IgD-negative memory B cell (primary cell): ENCODE measurements at regions not wholly inside any gene's neighbourhood (a gene's known extent, or its start where the extent isn't known, plus 50 kb on each side); places are given as distances from the start of the nearest gene placed in this dataset.

ENCODE experiments used
- H3K27ac Mint-ChIP-seq, 3 donors: one replicate each; pipeline ENCODE4 v1.8.0; 2020 to 2022; ENCODE audit warnings: mild to moderate bottlenecking in 3 of 3, mixed read lengths in 3 of 3, moderate library complexity in 1 of 3
- H3K27me3 Mint-ChIP-seq: one replicate; pipeline ENCODE4 v1.8.0; 2021; ENCODE audit warnings: mixed read lengths
- H3K36me3 Mint-ChIP-seq: one replicate; pipeline ENCODE4 v1.8.0; 2020; ENCODE audit warnings: mild to moderate bottlenecking, mixed read lengths
- H3K4me1 Mint-ChIP-seq, 3 donors: one replicate each; pipeline ENCODE4 v1.8.0; 2020 to 2022; ENCODE audit warnings: mixed read lengths in 3 of 3, mild to moderate bottlenecking in 1 of 3
- H3K4me3 Mint-ChIP-seq, 4 donors: one replicate each; pipeline ENCODE4 v1.8.0; 2020 to 2022; ENCODE audit warnings: mild to moderate bottlenecking in 4 of 4, mixed read lengths in 4 of 4, moderate library complexity in 3 of 4
- H3K9me3 Mint-ChIP-seq, 3 donors: one replicate each; pipeline ENCODE4 v1.8.0; 2020 to 2021; ENCODE audit warnings: mixed read lengths in 3 of 3, mild to moderate bottlenecking in 1 of 3

- no peak overlapping the region for H3K4me3 Mint-ChIP-seq
- H3K27ac Mint-ChIP-seq = no peak overlapping the region
- H3K36me3 Mint-ChIP-seq = no peaks in the 10 kb centered on the region
- H3K27me3 Mint-ChIP-seq = no peaks in the 10 kb centered on the region
- peaks cover 0 to 3% (median 0%) of the 10 kb centered on the region in 3 donors for H3K4me1 Mint-ChIP-seq
- peaks cover 0 to 5% (median 0%) of the 10 kb centered on the region in 3 donors for H3K9me3 Mint-ChIP-seq
Observed at GRCh38 chr1:2861988-2862813, 60.7 kb upstream of the TTC34 start.

GRCh38 chr1:2862814-2863647 lies 61.5 kb upstream of the TTC34 start:
- H3K27ac Mint-ChIP-seq = no peak overlapping the region
- H3K27me3 Mint-ChIP-seq = no peaks in the 10 kb centered on the region
- no peak overlapping the region for H3K4me3 Mint-ChIP-seq
- H3K9me3 Mint-ChIP-seq = peaks cover 0 to 5% (median 0%) of the 10 kb centered on the region in 3 donors
- peaks cover 0 to 3% (median 0%) of the 10 kb centered on the region in 3 donors for H3K4me1 Mint-ChIP-seq
- H3K36me3 Mint-ChIP-seq = no peaks in the 10 kb centered on the region

- Mint-ChIP-seq H3K9me3 (peaks cover 0 to 5% (median 0%) of the 10 kb centered on the region in 3 donors), H3K36me3 (no peaks in the 10 kb centered on the region), H3K4me3 (no peak overlapping the region), H3K4me1 (peaks cover 0 to 3% (median 0%) of the 10 kb centered on the region in 3 donors), H3K27ac (no peak overlapping the region), H3K27me3 (no peaks in the 10 kb centered on the region)
Observed at GRCh38 chr1:2863648-2863963, 62.1 kb upstream of the TTC34 start.

DNA sequence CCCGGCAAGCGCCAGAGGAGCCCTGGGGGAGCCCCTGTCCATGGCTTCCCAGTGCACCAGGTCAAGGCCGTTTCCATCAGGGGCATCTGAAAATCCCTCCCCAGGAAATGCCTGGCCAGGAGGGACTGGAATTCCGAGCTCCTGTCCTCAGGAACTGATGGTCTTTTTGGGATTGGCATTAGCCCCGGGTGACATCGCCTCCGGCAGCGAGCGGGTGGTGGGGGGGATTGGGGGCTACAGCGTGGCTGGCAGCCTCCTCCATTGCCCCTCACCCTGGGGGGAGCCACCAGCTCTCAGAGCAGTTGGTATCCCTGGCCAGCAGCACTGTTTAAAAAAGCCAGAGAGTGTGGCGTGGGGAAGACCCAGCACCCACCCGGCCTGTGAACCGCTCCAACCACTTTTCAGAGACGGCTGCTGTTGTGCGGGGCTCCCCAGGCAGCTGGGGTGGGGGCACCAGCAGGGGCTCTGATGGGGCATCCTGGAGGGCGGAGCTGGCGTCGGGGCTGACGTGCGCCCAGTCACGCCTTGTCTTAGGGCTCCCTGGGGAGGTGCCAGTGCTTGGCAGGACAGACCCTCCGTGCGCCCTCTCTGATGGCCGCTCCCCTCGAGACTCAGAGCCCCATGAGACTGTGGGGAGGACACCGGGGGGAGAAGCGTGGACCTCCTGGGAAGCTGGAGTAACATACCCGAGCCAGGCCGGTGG lies 62.9 kb upstream of the TTC34 start:
- no peaks in the 10 kb centered on the region for H3K4me1 Mint-ChIP-seq
- no peak overlapping the region for H3K4me3 Mint-ChIP-seq
- no peaks in the 10 kb centered on the region for H3K36me3 Mint-ChIP-seq
- no peaks in the 10 kb centered on the region for H3K27me3 Mint-ChIP-seq
- H3K27ac Mint-ChIP-seq = no peak overlapping the region
- peaks cover 0 to 2% (median 0%) of the 10 kb centered on the region in 3 donors for H3K9me3 Mint-ChIP-seq

GRCh38 chr1:2865000-2865399 lies 63.5 kb upstream of the TTC34 start:
- Mint-ChIP-seq H3K27me3 (no peaks in the 10 kb centered on the region), H3K27ac (no peak overlapping the region), H3K36me3 (no peaks in the 10 kb centered on the region), H3K9me3 (peaks cover 0 to 2% (median 0%) of the 10 kb centered on the region in 3 donors), H3K4me3 (no peak overlapping the region), H3K4me1 (no peaks in the 10 kb centered on the region)

DNA sequence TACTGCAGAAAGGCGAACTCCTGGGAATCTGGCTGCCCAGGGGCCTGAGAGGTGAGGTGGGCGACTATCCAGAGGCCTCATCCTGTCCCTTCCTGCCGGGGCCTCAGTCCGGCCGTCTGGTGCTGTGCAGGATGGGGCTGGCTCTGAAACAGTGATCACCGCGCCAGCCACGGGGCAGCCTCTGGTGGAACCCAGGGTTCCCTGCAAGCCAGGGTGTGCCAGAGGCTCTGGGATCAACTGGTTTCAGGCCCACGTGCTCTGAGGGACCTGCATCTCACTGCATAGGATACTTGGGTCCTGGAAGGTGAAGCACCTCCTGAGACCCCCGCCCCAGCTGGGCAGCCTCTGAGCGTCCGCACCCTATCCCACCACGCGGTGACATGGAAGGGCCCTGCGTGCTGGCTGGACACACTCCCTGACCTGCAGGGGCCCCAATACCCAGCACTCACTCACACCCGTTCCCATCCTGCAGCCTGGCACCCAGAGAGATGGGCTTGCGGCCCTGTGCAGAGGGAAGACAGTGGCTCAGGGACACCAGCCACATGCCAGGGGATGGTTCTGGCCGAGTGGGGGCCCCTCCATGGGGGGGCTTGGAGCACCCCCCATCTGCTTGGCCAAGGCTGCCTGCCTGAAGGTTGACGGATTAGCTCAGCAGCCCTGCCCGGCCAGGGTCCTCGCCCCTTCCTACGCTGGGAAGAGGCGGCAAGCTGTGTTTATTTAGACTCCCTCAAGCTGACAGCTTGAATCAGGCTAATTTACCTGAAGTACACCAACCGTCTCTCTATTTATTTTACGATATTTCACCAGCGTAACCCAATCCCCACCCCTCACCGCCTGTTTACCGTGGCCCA lies 64.3 kb upstream of the TTC34 start:
- Mint-ChIP-seq H3K27me3 (no peaks in the 10 kb centered on the region), H3K36me3 (no peaks in the 10 kb centered on the region), H3K9me3 (peaks cover 0 to 2% (median 0%) of the 10 kb centered on the region in 3 donors), H3K27ac (no peak overlapping the region), H3K4me3 (no peak overlapping the region), H3K4me1 (no peaks in the 10 kb centered on the region)

- no peak overlapping the region for H3K27ac Mint-ChIP-seq
- peaks cover 1 to 4% (median 3%) of the 10 kb centered on the region in 3 donors for H3K9me3 Mint-ChIP-seq
- no peaks in the 10 kb centered on the region for H3K4me1 Mint-ChIP-seq
- peaks cover 2% of the 10 kb centered on the region for H3K36me3 Mint-ChIP-seq
- H3K27me3 Mint-ChIP-seq = no peaks in the 10 kb centered on the region
- no peak overlapping the region for H3K4me3 Mint-ChIP-seq
Observed at GRCh38 chr1:2866422-2867086, 65.1 kb upstream of the TTC34 start.

DNA sequence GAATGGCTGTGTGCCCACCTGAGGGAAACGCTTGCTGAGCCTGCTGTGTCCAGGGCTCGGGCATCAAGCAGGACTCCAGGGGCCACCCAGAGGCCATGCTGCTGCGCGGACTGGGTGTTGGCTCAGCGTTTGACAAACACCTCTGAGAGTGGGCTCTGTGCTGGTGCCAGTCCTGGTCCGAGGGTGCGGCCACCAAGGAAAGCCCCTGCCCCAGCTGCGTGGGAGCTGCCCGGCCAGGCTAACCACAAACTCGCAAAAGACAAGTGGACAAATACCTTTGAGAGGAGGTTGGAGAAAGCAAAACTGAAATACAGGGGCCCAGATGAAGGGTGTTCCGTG lies 65.6 kb upstream of the TTC34 start:
- H3K4me1 Mint-ChIP-seq = no peaks in the 10 kb centered on the region
- no peak overlapping the region for H3K4me3 Mint-ChIP-seq
- H3K27ac Mint-ChIP-seq = no peak overlapping the region
- peaks cover 2% of the 10 kb centered on the region for H3K36me3 Mint-ChIP-seq
- no peaks in the 10 kb centered on the region for H3K27me3 Mint-ChIP-seq
- H3K9me3 Mint-ChIP-seq = peaks cover 1 to 4% (median 3%) of the 10 kb centered on the region in 3 donors

DNA sequence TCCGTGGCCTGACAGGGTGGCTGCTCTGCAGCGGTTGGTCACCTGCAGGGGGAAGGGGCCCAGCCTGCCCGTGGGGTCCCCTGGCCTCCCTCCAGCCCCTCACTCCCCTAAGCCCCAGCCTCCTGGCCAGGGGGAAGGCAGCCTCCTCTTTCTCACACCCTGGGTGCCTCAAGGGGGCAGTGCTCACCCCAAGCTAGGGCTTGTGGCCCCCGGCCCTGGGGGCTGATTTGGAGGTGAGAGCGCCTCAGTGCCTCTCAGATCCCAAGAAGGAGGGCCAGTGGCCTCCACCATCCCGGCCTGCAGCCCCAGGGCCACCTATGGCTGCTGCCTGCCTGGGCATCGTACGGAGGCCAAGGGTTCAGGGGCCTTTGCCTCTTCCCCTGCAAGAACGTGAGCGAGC lies 66.4 kb upstream of the TTC34 start:
- no peak overlapping the region for H3K4me3 Mint-ChIP-seq
- H3K27me3 Mint-ChIP-seq = no peaks in the 10 kb centered on the region
- peaks cover 2% of the 10 kb centered on the region for H3K36me3 Mint-ChIP-seq
- peaks cover 1 to 8% (median 3%) of the 10 kb centered on the region in 3 donors for H3K9me3 Mint-ChIP-seq
- H3K4me1 Mint-ChIP-seq = no peaks in the 10 kb centered on the region
- H3K27ac Mint-ChIP-seq = no peak overlapping the region

DNA sequence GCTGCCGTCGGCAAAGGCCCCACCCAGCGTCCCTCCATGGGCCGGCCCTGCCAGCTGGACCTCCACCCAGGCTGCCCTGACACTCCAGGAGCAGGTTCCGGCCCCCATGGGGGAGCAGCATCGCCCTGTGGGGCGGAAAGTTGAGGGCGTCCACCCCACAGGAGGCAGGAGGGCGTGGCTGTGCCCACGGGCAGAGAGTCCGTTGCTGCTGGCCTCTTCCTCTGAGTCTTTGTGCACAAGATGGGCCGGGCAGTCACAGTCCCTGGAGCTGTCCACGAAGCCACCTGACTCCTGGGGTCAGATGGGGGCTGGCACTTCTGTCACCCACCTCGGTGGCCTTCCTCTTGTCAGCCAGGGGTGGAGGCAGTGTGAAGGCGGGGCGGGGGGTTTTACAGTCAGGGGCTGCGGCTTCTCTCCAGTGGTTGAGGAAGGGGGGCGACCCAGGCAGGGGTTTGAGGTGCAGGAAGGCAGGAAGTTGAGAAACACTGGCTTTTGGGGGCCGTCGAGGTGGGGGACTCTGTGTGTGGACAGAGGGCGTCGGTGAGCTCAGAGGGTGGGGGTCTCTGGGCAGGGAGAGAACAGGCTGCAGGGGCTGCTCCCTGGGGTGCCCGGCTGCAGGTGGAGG lies 67.2 kb upstream of the TTC34 start:
- H3K4me1 Mint-ChIP-seq = no peaks in the 10 kb centered on the region
- H3K27ac Mint-ChIP-seq = no peak overlapping the region
- no peaks in the 10 kb centered on the region for H3K27me3 Mint-ChIP-seq
- H3K36me3 Mint-ChIP-seq = peaks cover 2% of the 10 kb centered on the region
- no peak overlapping the region for H3K4me3 Mint-ChIP-seq
- H3K9me3 Mint-ChIP-seq = peaks cover 1 to 9% (median 3%) of the 10 kb centered on the region in 3 donors

DNA sequence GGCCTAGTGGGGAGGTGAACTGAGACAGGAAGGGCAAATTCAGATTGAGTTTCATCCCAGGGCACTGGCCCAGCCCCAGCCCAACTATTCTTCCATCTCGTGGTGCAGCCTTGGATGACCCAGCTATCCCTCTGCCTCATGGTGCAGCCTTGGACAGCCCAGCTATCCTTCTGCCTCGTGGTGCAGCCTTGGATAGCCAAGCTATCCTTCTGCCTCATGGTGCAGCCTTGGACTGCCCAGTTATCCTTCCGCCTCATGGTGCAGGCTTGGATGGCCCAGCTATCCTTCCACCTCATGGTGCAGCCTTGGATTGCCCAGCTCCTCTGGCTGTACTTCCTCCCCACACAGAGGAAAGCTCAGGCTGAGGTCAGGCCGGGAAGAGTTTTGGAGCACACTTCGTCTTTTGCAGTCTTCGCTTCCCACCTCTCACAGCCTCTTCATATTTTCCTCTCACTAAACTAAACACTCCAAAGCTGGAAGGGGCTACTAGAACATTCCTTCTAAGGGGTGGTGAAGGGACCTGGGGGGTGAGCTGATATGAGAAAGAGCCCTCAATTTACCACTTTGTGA lies 69.8 kb upstream of the TTC34 start:
- H3K4me3 Mint-ChIP-seq = no peak overlapping the region
- H3K27me3 Mint-ChIP-seq = no peaks in the 10 kb centered on the region
- no peak overlapping the region for H3K27ac Mint-ChIP-seq
- peaks cover 2% of the 10 kb centered on the region for H3K36me3 Mint-ChIP-seq
- H3K9me3 Mint-ChIP-seq = peaks cover 1 to 7% (median 3%) of the 10 kb centered on the region in 3 donors
- no peaks in the 10 kb centered on the region for H3K4me1 Mint-ChIP-seq

DNA sequence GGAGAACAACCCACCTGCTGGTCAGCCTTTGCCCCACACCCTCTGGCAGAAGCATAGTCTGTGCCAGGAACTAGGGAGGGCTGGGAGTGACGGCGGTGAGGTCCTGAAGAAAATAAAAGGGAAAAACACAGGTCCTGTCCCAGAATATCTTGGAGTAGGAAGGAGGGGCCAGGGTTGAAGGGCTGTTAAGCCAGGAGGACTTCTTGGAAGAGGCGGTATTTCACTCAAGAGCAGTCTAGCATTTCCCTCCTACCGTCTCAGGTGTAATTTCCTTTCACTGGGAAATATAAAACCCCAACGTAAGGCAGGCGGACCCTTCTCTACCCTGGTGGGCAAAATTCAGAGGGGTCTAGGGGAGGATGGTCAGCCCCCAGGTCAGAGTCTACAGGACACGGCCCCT lies 72.7 kb upstream of the TTC34 start:
- Mint-ChIP-seq H3K27me3 (no peaks in the 10 kb centered on the region), H3K9me3 (peaks cover 1 to 7% (median 3%) of the 10 kb centered on the region in 3 donors), H3K36me3 (peaks cover 2% of the 10 kb centered on the region), H3K4me3 (no peak overlapping the region), H3K4me1 (peaks cover 0 to 1% (median 0%) of the 10 kb centered on the region in 3 donors), H3K27ac (no peak overlapping the region)

- Mint-ChIP-seq H3K36me3 (peaks cover 2% of the 10 kb centered on the region), H3K27me3 (no peaks in the 10 kb centered on the region), H3K9me3 (peaks cover 1 to 7% (median 3%) of the 10 kb centered on the region in 3 donors), H3K4me1 (peaks cover 0 to 1% (median 0%) of the 10 kb centered on the region in 3 donors), H3K27ac (no peak overlapping the region), H3K4me3 (no peak overlapping the region)
Observed at GRCh38 chr1:2874607-2875480, 73.4 kb upstream of the TTC34 start.
